CMK (cell line): ENCODE measurements at regions not wholly inside any gene's neighbourhood (a gene's known extent, or its start where the extent isn't known, plus 50 kb on each side); places are given as distances from the start of the nearest gene placed in this dataset.
"Not testable (repeated sequence)": the region's sequence is repeated elsewhere in the genome, so short reads cannot be mapped to it uniquely, and the experiment has no call there.

Source experiments
- DNase-seq: peaks from one replicate; pipeline ENCODE4 v3.0.0-alpha.2; 2010; ENCODE audit warnings: low read depth

DNA sequence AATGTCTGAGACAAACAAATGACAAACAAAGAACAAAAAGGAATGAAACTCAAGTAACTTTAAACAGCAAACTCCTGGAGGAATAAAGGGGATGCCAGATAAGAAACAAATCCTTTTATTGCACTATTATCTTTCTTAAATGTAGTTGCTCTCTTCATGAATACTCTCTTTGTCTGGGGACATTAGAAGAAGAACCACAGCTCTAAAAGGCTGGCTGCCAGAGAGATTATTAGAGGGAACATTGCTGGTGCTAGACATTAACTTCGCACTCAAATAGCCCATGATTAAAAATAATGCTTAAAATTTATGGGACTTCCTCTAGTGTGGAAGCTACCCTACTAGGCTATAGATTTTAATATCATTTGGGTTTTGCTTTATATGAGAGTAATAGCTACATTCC, 1330.4 kb downstream of the XPNPEP1 start:
- no peak for DNase-seq

DNA sequence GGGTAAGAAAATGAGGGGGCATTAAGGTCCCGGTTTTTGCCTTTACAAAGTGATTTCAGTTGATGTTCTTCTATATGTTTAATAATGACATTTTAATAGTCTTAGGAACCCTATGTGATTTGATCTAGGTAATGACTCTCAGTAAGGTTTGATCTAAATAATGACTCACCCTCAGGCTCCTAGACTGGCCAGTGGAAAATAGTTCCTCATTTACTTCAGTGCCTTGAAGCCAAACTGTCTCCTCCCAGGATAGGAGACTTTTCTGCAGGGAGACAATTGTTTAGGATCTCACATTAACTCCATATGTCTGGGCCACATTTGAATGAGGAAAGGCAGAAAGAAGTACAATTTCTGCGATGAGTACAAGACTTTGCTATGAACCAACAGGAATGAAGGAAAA, 1331.9 kb downstream of the XPNPEP1 start:
- DNase-seq: no peak

DNA sequence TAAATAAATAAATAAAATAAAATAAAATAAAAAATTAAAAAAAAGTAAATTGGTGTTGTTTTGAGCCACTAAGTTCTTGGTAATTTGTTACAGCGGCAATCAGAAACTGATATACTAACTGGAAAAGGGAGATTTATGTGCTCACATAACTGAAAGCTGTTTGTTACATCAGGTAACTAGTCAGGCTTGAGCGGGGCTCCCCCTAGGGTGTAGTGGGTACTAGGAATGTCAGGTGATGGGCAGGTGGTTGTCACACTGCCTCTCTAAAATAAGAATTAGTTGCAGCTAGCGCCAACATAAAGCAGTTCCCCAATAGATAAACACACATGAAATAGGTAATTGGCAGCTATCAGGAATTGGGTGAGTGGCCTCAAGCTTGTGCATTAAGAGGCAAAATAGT, 1336.9 kb downstream of the XPNPEP1 start:
- no peak for DNase-seq

DNA sequence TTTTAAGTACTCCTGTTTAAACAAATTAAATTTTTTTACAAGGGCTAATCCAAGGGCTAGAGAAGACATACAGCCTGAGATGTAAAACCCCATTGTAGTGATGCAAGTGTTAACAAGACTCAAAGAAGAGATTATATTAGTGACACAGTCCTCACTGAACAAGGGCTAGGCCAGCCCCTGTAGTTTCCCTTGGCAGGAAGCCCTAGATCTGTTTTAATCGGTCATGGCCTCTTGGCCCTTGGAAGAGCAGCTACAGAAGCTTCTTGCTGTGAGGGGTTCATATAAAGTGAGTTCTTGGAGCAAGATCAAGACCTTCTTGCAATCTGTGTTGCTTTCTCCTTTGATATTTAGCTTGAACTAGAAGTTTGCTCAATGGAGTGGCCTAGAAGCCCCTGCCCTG, 1339.4 kb downstream of the XPNPEP1 start:
- DNase-seq: no peak

DNA sequence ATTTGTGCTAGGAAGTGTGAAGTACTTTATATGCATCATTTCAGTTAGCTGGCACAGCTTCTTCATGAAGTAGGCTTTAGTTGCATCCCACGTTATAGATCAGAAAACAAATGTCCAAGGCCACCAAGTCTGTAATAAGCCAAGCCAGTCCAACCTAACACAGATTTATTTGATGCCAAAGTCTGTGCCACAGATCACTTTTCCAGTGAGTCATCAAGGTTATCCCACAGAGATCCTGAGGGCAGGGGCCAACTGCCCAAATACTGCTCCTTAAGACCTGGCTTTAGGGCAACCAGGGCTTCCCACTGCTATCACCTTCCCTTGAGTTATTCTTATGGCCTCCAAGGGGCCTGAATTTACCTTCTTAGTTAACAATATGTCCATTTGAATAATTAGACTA, 1340.4 kb downstream of the XPNPEP1 start:
- DNase-seq: no peak

DNA sequence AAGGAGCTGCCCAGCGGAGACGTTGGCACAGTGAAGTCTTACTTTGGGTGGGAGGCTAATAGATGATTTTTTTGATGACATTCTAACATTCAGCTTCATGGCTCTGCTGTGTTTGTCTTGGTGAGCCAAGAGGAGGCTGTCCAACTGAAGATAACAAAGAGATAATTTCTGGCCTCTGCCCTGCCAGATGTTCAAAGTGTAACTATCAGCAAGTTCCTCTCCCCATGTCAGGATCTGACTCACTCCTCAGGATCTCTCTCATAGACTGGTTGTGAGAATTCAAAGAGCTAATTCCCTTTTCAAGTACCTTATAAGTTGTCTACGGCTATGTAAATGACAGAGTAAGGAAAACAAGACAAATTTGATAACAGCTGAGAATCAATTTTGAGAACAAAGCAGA, 1340.9 kb downstream of the XPNPEP1 start:
- DNase-seq: no peak

DNA sequence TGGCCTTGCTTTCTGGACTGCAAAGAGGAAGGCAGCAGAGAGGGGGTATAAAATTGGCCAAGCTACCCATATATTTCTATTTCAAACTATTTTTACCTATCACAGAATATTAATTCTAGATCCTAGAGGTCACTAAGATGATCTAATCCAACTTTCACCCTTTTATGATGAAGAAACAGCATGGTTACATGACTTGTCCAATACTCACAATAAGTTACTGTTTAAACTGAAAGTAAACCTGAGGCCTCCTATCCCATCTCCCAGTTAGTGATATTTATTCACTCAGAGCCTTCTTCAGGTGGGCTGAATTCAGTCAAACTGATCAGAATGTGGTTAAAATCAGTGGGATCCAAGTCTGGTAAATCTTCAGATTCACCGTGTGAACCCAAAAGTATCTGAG, 1345.1 kb downstream of the XPNPEP1 start:
- DNase-seq: no peak

DNA sequence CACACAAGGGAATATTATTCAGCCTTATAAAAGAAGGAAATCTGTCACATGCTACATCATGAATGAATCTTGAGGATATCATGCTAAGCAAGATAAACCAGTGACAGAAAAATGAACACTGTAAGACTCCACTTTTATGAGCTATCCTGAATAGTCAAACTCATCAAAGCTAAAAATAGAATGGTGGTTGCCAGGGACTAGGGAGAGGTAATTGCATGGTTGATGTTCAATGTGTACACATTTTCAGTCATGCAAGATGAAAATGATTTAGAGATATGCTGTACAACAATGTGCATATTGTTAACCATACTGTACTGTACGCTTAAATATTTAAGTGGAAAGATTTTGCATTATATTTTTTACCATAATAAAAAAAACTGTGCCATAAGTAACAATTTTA, 1349.1 kb downstream of the XPNPEP1 start:
- no peak for DNase-seq

DNA sequence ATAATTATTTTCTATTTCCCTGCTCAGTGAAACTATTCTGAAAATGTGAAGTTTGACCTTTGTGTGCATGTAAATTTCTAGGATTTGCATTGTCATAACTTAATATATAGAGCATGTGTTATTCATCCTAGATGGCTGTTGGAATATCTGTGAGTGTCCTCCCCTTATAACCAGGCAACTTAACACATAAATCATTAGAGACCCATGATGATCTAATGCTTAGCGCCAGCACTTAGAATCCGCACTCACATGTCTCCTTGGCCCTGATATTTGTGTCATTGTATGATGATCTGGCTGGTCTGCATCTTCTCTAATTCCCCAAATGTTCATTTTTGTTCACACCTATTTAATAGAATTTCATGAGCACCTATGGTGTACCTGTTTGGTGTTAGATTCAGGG, 1354.5 kb downstream of the XPNPEP1 start:
- no peak for DNase-seq

DNA sequence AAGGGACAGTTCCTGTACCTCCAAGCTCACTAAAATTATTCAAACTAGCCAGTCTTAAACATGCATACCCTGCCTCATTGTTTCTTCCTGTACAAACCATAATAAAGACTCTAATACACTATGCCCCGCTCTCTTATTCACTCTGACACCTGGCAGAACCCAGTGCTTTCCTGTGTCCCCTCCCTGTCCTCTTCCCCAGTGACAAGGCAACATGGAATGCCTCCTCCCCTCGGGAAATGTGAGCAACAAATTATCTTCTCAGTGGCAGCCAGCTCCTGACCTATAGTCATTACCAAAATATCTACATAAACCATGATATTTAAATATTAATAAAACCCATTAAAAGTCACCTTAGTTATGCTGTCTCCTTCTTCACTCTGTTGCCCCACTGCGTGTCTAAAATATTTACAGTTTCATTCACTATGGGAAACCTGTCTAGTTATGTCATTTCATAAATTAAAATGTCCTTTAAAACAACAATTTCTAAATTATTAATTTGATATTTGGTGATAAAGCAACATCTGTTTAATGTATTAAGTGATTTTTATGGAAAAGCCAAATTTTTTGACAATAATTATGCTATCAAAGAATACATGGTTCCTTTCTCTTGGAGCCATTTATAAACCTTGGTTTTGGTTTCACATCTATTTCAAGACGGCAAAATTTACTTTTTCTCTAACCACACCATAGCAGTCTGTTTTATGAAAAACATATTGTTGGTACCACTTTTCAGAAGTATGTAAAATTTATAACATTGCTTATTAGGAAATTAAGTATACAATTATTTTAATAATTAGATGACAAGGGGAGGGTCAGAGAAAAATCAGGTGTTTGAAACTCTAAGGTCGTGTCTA, 1355.2 kb downstream of the XPNPEP1 start:
- DNase-seq: no peak

DNA sequence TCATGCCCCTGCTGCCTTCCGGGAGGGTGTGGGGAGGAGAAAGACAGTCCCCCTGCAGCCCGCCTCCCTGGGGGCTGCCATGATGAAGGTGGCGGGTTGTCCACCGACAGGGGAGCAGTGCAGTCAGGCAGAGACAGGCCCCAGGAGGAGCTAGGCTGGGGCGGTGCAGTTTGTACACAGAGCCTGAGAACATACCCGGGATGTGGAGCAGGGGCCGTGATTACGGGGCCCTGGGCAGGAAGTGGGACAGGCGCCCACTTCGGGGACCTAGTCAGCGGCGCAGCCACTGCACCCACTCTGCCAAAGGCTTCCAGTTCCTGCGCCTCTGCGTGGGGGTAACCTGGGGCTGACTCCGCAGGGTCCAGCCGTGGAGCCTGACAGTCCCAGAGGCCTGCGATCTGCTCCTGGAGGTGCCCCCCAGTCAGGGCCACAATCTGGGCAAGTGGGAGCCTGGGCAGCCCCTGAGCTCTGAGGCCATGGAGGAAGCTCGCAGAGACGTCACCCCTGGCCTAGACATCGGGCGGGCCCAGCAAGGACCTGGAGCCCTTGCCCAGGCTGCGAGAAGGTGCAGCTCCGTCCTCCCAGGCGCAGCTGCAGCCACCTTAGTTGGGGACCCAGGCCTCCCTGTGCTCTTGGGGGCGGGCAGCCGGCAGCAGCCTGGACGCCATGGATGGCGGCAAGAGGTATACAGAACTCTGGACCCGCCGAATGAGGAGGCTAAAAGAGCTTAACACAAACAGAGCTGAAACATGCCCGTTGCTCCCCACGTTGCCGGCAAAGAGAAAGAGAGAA, 1356.8 kb downstream of the XPNPEP1 start:
- DNase-seq: no peak

DNA sequence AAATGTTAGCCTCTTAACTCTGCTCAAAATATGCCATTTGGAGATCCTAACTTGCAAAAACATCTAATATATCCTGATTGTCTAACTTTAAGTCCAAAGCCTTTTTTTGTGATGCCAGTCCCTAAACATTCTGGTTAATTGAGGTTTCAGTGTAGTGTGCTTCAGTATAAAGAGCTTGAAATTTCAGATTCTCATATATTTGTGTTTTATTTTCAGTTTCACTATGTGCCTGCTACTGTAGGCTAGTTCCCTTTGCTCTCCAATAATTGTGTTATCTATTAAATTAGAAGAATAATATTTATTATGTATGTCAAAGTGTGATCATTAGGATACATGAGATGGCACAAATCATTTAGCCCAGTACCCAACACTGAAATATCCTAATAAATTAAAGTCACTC, 1361.2 kb downstream of the XPNPEP1 start:
- DNase-seq: no peak

DNA sequence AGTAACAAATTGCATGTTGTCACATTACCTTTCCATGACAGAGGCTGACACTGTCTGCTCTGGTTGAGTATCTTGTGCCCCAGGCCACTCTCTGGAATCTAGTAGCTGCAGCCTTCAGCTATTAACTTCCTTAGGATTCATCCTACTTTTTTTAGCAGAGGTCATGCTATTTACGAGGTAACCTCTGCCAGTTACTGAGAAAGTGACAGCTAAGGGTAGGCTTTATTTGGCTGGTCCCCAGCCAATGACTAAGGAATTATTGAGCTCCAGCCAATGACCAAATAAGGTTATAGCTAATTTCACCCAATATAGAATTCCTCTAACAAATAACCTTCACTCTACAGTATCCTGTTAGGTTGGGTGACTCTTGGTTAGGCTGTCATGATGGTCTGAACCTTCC, 1361.7 kb downstream of the XPNPEP1 start:
- no peak for DNase-seq

DNA sequence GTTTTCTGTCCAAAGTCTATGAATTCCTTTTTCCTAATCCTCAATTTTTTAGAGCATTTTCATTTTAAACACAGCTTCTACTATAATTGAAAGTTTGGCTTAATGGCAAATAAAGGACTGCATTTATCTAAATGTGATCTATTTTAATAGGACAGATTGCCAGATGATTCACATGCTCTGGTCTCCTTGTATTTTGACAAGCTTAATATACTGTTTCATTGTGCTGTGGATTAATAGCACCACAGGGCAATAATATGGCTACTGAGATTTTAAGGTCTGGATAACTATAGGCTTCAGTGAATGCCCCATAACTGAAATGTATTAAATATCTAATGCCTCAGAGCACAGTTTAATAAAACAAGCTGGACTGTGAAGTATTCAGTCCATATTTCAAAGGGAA, 1362.8 kb downstream of the XPNPEP1 start:
- no peak for DNase-seq

DNA sequence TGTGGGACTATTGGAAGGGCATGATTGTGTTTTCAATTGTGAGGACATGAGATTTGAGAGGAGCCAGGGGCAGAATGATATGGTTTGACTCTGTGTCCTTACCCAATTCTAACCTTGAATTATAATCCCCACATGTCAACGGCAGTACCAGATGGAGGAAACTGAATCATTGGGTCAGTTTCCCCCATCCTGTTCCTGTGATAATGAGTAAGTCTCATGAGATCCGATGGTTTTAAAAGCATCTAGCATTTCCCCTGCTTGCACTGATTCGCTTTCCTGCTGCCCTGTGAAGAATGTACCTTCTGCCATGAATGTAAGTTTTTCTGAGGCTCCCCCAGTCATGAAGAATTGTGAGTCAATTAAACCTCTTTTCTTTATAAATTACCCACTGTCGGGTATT, 1367.1 kb downstream of the XPNPEP1 start:
- no peak for DNase-seq

DNA sequence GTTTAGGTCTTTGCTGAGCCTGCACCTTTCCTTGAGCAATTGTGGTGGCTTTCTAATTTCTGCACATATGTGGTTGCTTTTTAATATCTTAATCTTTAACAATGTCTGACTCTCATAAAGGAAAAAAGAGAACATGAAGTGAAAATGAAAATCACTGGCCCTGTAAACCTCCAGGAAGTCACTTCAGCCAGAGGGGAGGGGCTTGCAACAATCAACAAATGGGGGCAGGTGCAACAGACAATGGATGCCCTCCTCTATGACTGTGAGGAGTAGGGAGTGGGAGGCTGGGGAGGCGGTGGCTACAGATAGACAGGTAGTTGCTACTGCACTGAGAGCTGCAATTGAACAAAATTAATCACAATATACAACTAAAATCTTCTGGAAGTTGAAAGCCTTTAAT, 1377.4 kb downstream of the XPNPEP1 start:
- DNase-seq: no peak

DNA sequence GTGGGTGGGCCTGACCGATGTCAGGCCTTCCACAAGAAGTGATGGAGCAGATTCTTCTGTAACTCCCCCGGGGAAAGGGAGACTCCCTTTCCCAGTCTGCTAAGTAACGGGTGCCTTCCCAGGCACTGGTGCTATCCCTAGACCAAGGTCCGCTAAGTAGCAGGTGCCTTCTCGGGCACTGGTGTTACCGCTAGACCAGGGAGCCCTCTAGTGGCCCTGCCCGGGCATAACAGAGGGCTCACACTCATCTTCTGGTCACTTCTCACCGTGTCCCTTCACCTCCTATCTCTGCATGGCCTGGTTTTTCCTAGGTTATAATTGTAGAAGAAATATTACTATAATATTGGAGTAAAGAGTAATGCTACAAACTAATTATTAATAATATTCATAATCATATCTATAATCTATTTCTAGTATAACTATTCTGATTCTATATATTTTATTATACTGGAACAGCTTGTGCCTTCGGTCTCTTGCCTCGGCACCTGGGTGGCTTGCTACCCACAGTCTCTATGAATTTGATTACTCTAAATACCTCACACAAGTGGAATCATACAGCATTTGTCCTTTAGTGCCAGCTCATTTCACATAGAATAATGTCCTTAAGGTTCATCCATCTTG, 1378.7 kb downstream of the XPNPEP1 start:
- DNase-seq: peak; percentile 54

DNA sequence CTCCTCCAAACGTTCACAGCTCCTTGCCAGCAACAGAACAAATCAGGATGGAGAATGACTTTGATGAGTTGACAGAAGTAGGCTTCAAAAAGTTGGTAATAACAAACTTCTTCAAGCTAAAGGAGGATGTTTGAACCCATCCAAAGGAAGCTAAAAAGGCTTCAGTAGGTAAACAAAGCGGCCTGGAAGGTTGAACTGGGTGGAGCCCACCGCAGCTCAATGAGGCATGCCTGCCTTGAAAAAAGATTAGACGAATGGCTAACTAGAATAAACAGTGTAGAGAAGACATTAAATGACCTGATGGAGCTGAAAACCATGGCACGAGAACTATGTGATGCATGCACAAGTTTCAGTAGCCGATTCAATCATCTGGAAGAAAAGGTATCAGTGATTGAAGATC, 1369.0 kb upstream of the SORCS1 start:
- not testable (repeated sequence) for DNase-seq

DNA sequence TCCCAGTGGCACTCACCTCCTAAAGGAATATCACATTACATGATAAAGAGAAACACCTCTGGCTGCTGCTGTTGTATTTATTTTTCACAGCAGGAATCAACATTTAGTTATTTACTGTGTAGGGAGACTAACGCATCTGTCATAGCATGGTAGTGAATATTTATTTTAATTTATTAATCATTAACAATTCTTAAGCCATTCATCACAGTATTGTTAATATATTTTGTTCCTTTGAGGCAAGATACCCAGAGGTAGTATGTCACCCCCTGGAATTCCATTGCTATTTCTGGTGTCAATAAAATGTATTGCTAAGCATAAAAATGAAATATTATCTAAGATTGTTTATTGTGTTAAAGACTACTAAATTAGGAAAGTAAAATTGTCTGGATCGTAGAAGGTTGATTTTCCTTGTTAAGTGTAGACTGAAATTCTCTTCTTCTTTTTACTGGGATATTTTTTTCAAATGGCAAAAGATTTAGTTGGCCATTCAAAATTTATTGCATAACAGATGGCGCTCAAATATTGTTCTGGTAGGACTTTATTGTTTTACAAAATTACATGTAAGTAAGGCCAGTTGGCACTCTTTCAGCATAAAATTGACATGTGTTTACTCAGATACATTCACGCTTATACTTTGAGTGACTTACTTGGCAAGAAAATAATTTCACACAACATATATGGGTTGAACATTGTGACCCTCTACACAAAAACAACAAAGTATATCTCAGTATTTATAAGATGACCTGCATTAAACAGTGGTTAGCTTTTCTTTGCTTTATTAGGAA, 1358.7 kb upstream of the SORCS1 start:
- no peak for DNase-seq

DNA sequence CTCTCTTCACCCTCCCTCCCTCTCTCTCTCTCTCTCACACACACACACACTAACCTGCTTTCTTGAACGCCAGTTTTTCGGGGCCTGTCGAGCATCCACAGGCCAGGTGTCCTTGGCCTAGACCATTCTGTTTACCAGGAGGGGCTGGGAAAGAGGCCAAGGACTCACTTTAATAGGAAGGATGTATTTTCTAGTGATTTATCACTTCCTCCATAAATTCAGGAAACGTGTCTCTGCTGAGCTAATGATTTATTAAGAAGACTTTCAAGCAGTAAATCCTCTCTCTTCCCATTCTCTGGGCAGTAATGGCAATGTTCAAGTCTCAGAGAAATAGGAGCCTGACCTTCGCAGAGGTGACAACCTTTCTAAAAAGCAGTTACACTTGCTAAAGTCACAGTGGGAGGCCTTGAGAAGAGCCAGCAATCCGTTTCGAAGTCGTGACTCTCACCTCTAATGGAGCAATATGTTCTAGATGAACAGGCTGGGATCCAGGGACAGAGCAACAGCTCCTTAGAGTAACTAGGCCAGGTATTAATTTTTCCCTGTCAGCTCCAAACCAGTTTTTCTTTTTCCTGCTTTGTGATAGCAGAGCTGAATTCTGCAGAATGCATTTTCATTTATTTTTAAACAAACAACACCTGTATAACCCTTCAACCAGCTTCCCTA, 1357.5 kb upstream of the SORCS1 start:
- DNase-seq: no peak

DNA sequence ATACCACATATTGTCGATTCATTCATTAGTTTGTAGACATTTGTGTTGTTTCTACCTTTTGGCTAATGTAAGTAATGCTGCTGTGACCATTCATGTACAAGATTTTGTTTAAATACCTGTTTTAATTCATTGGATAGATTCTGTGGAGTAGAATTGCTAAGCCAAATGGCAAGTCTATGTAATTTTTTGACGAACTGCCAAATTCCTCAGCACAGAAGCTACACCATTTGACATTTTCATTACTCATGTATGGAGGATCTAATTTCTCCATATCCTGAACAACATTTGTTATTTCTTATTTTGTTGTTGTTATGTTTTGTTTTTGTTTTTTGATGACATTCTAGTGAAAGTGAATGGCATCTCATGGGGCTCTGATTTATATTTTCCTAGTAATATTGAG, 1351.3 kb upstream of the SORCS1 start:
- DNase-seq: no peak

DNA sequence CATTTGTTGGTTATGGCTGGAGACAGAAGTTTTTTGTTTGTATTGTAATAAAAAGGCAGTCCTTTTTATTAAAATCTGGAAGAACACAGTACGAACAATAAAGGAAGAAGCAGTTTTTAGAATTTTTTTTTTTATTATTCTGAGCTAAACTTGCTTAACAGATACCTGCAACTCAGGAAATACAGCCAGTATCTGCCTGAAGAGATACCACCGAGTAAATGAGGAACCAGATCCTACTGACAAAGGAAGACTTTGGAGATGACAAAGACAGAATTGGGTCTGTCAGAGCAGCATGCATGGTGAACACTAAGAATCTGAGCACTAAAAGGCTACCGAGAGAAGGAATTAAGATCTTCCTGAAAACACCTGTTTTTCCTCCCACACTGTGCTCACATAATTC, 1335.9 kb upstream of the SORCS1 start:
- DNase-seq: peak; percentile 18
